Tibial nerve (tissue), 4 donors: ENCODE measurements at regions not wholly inside any gene's neighbourhood (a gene's known extent, or its start where the extent isn't known, plus 50 kb on each side); places are given as distances from the start of the nearest gene placed in this dataset.

Experiments
- CTCF ChIP-seq, 5 experiments: fragments of 200-600 bp in 3 of 5; fragments of 450-650 bp in 2 of 5; sonication (generic) in 3 of 5; IDR thresholded peaks; one replicate each; pipeline ENCODE4 v1.5.1; 2016 to 2019; ENCODE audit warnings: antibody characterized with exemption in 5 of 5, mild to moderate bottlenecking in 3 of 5, moderate library complexity in 2 of 5
- EP300 ChIP-seq, 2 donors: sonication (generic); formaldehyde crosslinking; IDR thresholded peaks; one replicate each; pipeline ENCODE4 v1.6.1; 2017; ENCODE audit warnings: antibody characterized with exemption in 2 of 2, mild to moderate bottlenecking in 1 of 2
- POLR2A ChIP-seq, 2 donors: fragments of 450-650 bp; IDR thresholded peaks; one replicate each; pipeline ENCODE4 v1.6.1; 2017; ENCODE audit warnings: antibody characterized with exemption in 2 of 2, mild to moderate bottlenecking in 2 of 2, moderate library complexity in 2 of 2

- TF ChIP-seq CTCF (IDR thresholded peaks at IDR 0.05) (no peak), EP300 (IDR thresholded peaks at IDR 0.05) (no peak), POLR2A (IDR thresholded peaks at IDR 0.05) (no peak)
Measured at GRCh38 chr11:23976426-23976825, 520.4 kb upstream of the LUZP2 start.
